ENCODE measurements at regions not wholly inside any gene's neighbourhood (a gene's known extent, or its start where the extent isn't known, plus 50 kb on each side); places are given as distances from the start of the nearest gene placed in this dataset.
A peak's percentile ranks its signal among the peaks of the same experiment; 100 is the strongest.

DNA sequence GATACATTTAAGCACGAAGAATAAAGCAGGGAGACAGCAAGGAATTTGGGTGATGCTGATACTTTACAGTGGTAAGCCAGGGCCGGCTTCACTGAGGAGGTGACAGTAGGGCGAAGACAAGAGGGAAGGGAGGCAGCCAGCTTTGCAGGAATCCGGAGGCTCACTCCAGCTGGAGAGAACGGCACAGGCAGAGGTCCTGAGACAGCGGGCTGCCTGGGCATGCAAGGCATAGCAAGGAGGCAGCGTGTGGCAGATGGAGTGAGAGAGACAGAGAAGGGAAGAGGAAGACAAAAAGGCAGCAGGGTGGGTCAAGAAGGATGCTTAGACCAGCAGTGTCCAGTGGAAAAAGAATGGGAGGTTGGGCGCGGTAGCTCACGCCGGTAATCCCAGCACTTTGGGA is 83.2 kb upstream of the WASF3 start:
- Mint-ChIP-seq H3K27ac (peak overlapping the region in 1 of 3 experiments; percentile 37; a peak in 2 of 7 replicates), H3K27me3 (ENCODE audit: low read depth) (peaks cover 4% of the 10 kb centered on the region; the same call in 1 of the 2 replicates), H3K9me3 (no peaks in the 10 kb centered on the region; a peak in 2 of 5 replicates), H3K4me1 (peaks cover 30 to 44% of the 10 kb centered on the region in 2 experiments), H3K36me3 (ENCODE audit: insufficient read depth in 1 of 3, low read depth in 3 of 3) (no peaks in the 10 kb centered on the region; a peak in 1 of 7 replicates), H3K4me3 (peak overlapping the region in 1 of 2 experiments; percentile 62; a peak in 2 of 5 replicates)
- no peak overlapping the region for H2BK20ac ChIP-seq (ENCODE audit: low read depth, low read length, poor library complexity, severe bottlenecking)
- H3K18ac ChIP-seq (ENCODE audit: insufficient read length, low read depth, low read length) = no peak overlapping the region
- no peak overlapping the region for H2BK12ac ChIP-seq (ENCODE audit: insufficient read length, low read depth, low read length)
- no peak overlapping the region for H3K27ac ChIP-seq (ENCODE audit: insufficient read length, low read depth, low read length)
- DNase-seq = no peak
- peaks cover 10% of the 10 kb centered on the region for H3K23me2 ChIP-seq (ENCODE audit: insufficient read length, low read depth, low read length, poor library complexity, severe bottlenecking)
- H3K79me1 ChIP-seq (ENCODE audit: insufficient read depth, low read depth, low read length, poor library complexity, severe bottlenecking) = no peaks in the 10 kb centered on the region
- no peak overlapping the region for H2BK5ac ChIP-seq (ENCODE audit: insufficient read length, low read length)
- H2BK15ac ChIP-seq (ENCODE audit: low read depth, low read length) = no peak overlapping the region
- H3K27me3 ChIP-seq (ENCODE audit: insufficient read depth, low read length) = no peaks in the 10 kb centered on the region
- H4K91ac ChIP-seq (ENCODE audit: insufficient read length, low read depth, low read length) = no peak overlapping the region
- no peak overlapping the region for H3K4ac ChIP-seq (ENCODE audit: low read depth, low read length)
- H3K4me1 ChIP-seq (ENCODE audit: insufficient read depth, low read length) = peaks cover 12% of the 10 kb centered on the region
- no peak overlapping the region for H3K9ac ChIP-seq (ENCODE audit: extremely low read depth, insufficient read length, low read length)
- no peak overlapping the region for H3K23ac ChIP-seq (ENCODE audit: insufficient read length, low read depth, low read length)
- H4K8ac ChIP-seq (replicated peaks; ENCODE audit: insufficient read length, low read depth, low read length) = no peak overlapping the region
- no peak overlapping the region for H2AFZ ChIP-seq (ENCODE audit: low read length)
- H3K9me3 ChIP-seq (ENCODE audit: control insufficient read depth, low read depth, low read length) = no peaks in the 10 kb centered on the region
- H2BK120ac ChIP-seq (ENCODE audit: low read depth, low read length, poor library complexity, severe bottlenecking) = no peak overlapping the region
- no peaks in the 10 kb centered on the region for H4K20me1 ChIP-seq (ENCODE audit: control insufficient read depth, insufficient read depth, insufficient read length)
- no peak overlapping the region for H2AK5ac ChIP-seq (ENCODE audit: insufficient read length, low read length)
- no peak overlapping the region for H3T11ph ChIP-seq (ENCODE audit: low read length)
- no CpG with 5 or more reads among the region's 11 CpGs for WGBS (ENCODE audit: extremely low coverage, insufficient read length, low lambda C conversion rate)
- no peak overlapping the region for H4K5ac ChIP-seq (ENCODE audit: insufficient read length, low read depth, low read length)
- H3K14ac ChIP-seq (ENCODE audit: insufficient read depth, low read length) = no peak overlapping the region
- H3K79me2 ChIP-seq (ENCODE audit: insufficient read depth, low read length) = no peaks in the 10 kb centered on the region
- no peak overlapping the region for H3K4me2 ChIP-seq (ENCODE audit: insufficient read depth, insufficient read length, low read length)
- H3K56ac ChIP-seq (ENCODE audit: insufficient read length, low read depth, low read length) = no peak overlapping the region
- TF ChIP-seq CTCF (conservative IDR thresholded peaks at IDR 0.05) = no peak

Measured in H9 (cell line).